ENCODE measurements at regions not wholly inside any gene's neighbourhood (a gene's known extent, or its start where the extent isn't known, plus 50 kb on each side); places are given as distances from the start of the nearest gene placed in this dataset.
A peak's percentile ranks its signal among the peaks of the same experiment; 100 is the strongest.

GRCh38 chr14:101072070-101072469 is 168.5 kb upstream of the RTL1 start:
- DNase-seq, result no peak
- Histone ChIP-seq H4K20me1 (ENCODE audit: insufficient read depth, low read length) (peaks cover 25% of the 10 kb centered on the region), H2BK120ac (ENCODE audit: low read depth, low read length) (peak overlapping the region; percentile 80), H3K4me1 (ENCODE audit: control insufficient read depth, insufficient read depth, low read length) (peaks cover 23% of the 10 kb centered on the region), H3K4me2 (ENCODE audit: low read depth, low read length) (no peak overlapping the region), H2AK9ac (replicated peaks; ENCODE audit: low read depth, low read length, poor library complexity) (peak overlapping the region; percentile 74), H4K8ac (ENCODE audit: low read depth in 2 of 2, low read length in 2 of 2) (peak overlapping the region in 1 of 2 experiments; percentile 0; a peak in 2 of 4 replicates), H2AFZ (replicated peaks; ENCODE audit: low read length, poor library complexity) (peak overlapping the region; percentile 67), H3K56ac (ENCODE audit: extremely low read depth, insufficient read depth, low read length) (no peak overlapping the region), H3K9me1 (ENCODE audit: insufficient read depth, low read length) (peaks cover 14% of the 10 kb centered on the region; the same call in 1 of the 2 replicates), H3K9ac (ENCODE audit: low read depth, low read length) (no peak overlapping the region), H3K79me1 (ENCODE audit: low read depth in 1 of 2, low read length in 2 of 2) (peaks cover 0 to 15% of the 10 kb centered on the region in 2 experiments; a peak in 1 of 4 replicates), H4K91ac (ENCODE audit: insufficient read depth, low read depth, low read length) (peak overlapping the region; percentile 76), H3K4me3 (ENCODE audit: insufficient read depth, low read depth, low read length) (no peak overlapping the region), H3K36me3 (ENCODE audit: control insufficient read depth, insufficient read depth, low read length) (peaks cover 29% of the 10 kb centered on the region), H3K14ac (replicated peaks; ENCODE audit: low read depth, low read length) (peak overlapping the region; percentile 45; the same call in 1 of the 2 replicates), H3K27me3 (ENCODE audit: control insufficient read depth, insufficient read depth, low read length) (no peaks in the 10 kb centered on the region; the same call in 1 of the 2 replicates), H3K23ac (ENCODE audit: low read depth, low read length) (no peak overlapping the region), H2AK5ac (ENCODE audit: low read depth, low read length) (peak overlapping the region; percentile 83; the same call in 1 of the 2 replicates), H2BK5ac (ENCODE audit: low read depth, low read length, poor library complexity, severe bottlenecking) (no peak overlapping the region), H3K27ac (ENCODE audit: insufficient read depth, low read length) (peak overlapping the region; percentile 6), H2BK15ac (ENCODE audit: low read depth, low read length) (no peak overlapping the region; the same call in 2 of the 3 replicates), H3K18ac (ENCODE audit: low read depth, low read length) (no peak overlapping the region), H3K9me3 (ENCODE audit: control insufficient read depth, insufficient read depth, low read length) (no peaks in the 10 kb centered on the region), H3K4ac (ENCODE audit: low read depth, low read length) (peak overlapping the region; percentile 67), H4K5ac (ENCODE audit: low read depth, low read length) (0 out of 2 replicates have a peak overlapping the region, but pooled peaks have one; percentile 1), H2BK20ac (ENCODE audit: low read depth, low read length) (no peak overlapping the region)
- BruUV-seq (replicated peaks), result no TSS peak
- intact Hi-C loops (cut with micrococcal nuclease) (loop anchor here (10.0 kb wide), 1 partner anchor 163 kb away; no protein-coding TSS in a partner anchor), dilution Hi-C loops (cut with HindIII; ENCODE audit: low sequenced_read_pairs, unreplicated experiment) (no loop called here), in situ Hi-C loops (cut with MboI; ENCODE audit: low sequenced_read_pairs) (no loop called here)
- no peak for ATAC-seq (ENCODE audit: low read depth)
- WGBS, 2 experiments (ENCODE audit: extremely low coverage in 2 of 2, insufficient read length in 1 of 2), result 86% methylated on average over 7 of the region's 10 CpGs; no CpG with 5 or more reads in 1 of the 2 experiments
- TF ChIP-seq MAFK (IDR thresholded peaks at IDR 0.05; ENCODE audit: low read depth, low read length) (no peak), MXI1 (IDR thresholded peaks at IDR 0.05; ENCODE audit: borderline replicate concordance, low read depth, low read length) (no peak), BHLHE40 (IDR thresholded peaks at IDR 0.05; ENCODE audit: low read depth, low read length) (no peak), CHD1 (IDR thresholded peaks at IDR 0.05; ENCODE audit: low read depth, low read length) (no peak), NFE2L2 (IDR thresholded peaks at IDR 0.05; ENCODE audit: low read depth, low read length) (no peak), RCOR1 (IDR thresholded peaks at IDR 0.05; ENCODE audit: insufficient replicate concordance, low read length) (no peak), FOS (IDR thresholded peaks at IDR 0.05; ENCODE audit: low read depth, low read length) (no peak), ELK1 (IDR thresholded peaks at IDR 0.05; ENCODE audit: borderline replicate concordance, low read depth, low read length) (no peak), RFX5 (IDR thresholded peaks at IDR 0.05; ENCODE audit: low read depth, low read length) (no peak), POLR2A (IDR thresholded peaks at IDR 0.05; ENCODE audit: low read depth, low read length) (no peak), USF2 (IDR thresholded peaks at IDR 0.05; ENCODE audit: low read depth, low read length) (no peak), SMC3 (IDR thresholded peaks at IDR 0.05; ENCODE audit: low read depth, low read length) (no peak), RAD21 (IDR thresholded peaks at IDR 0.05; ENCODE audit: low read length) (no peak), CTCF (conservative IDR thresholded peaks at IDR 0.05; ENCODE audit: low read depth, low read length) (no peak), MAZ (IDR thresholded peaks at IDR 0.05; ENCODE audit: borderline replicate concordance, low read depth, low read length) (no peak), CEBPB (IDR thresholded peaks at IDR 0.05; ENCODE audit: low read depth, low read length) (no peak)
- ChIA-PET CTCF (no interaction called here), POLR2A (ENCODE audit: unreplicated experiment) (no interaction called here)
